H1 (cell line): ENCODE measurements at regions not wholly inside any gene's neighbourhood (a gene's known extent, or its start where the extent isn't known, plus 50 kb on each side); places are given as distances from the start of the nearest gene placed in this dataset.

Source experiments
- CTCF ChIA-PET: fragments of 300-600 bp; sonication (Branson Sonifier 250); formaldehyde crosslinking; loops from one replicate; lab custom pipeline; 2021; ENCODE audit not compliant: partially characterized antibody; lab: Charles Lee
- POLR2A ChIA-PET: fragments of 300-600 bp; sonication (Branson Sonifier 250); formaldehyde crosslinking; loops from one replicate; lab custom pipeline; 2021; ENCODE audit warnings: inconsistent platforms; ENCODE audit not compliant: partially characterized antibody; lab: Charles Lee
- DNase-seq, 2 experiments: peaks; one replicate each; pipeline versions ENCODE4 v3.0.0 to v3.0.0-alpha.2; 2010 to 2022; ENCODE audit warnings: low spot score in 2 of 2, low read depth in 1 of 2, mixed read lengths in 1 of 2
- FAIRE-seq: peaks from 2 replicates; lab custom pipeline; 2011; peaks lifted over from hg19 to GRCh38; lab: Jason Lieb, UNC
- H2AFZ ChIP-seq: 2 replicates; pipeline ENCODE4 v1.8.1; 2012; ENCODE audit warnings: low read length, inconsistent platforms
- H2AK5ac ChIP-seq: 2 replicates; pipeline ENCODE4 v1.6.1; 2013; ENCODE audit warnings: low read depth, low read length
- H2BK120ac ChIP-seq: replicated peaks from 2 replicates; pipeline ENCODE3; 2013; ENCODE audit warnings: low read depth, low read length, inconsistent platforms
- H2BK12ac ChIP-seq: 2 replicates; pipeline ENCODE4 v1.6.1; 2013; ENCODE audit warnings: low read depth, low read length
- H2BK15ac ChIP-seq: 2 replicates; pipeline ENCODE4 v1.6.1; 2013; ENCODE audit warnings: low read length
- H2BK20ac ChIP-seq: 2 replicates; pipeline ENCODE4 v1.6.1; 2013; ENCODE audit warnings: low read length
- H2BK5ac ChIP-seq: 2 replicates; pipeline ENCODE4 v1.6.1; 2013; ENCODE audit warnings: low read depth, low read length
- H3K14ac ChIP-seq: 2 replicates; pipeline ENCODE4 v1.6.1; 2013; ENCODE audit warnings: inconsistent platforms; ENCODE audit not compliant: insufficient read length
- H3K18ac ChIP-seq: 2 replicates; pipeline ENCODE4 v1.6.1; 2013; ENCODE audit warnings: low read length; ENCODE audit errors: extremely low read depth
- H3K23ac ChIP-seq: 2 replicates; pipeline ENCODE4 v1.6.1; 2013; ENCODE audit warnings: inconsistent platforms; ENCODE audit not compliant: insufficient read length
- H3K23me2 ChIP-seq: 2 replicates; pipeline ENCODE4 v1.6.1; 2013; ENCODE audit warnings: low read depth, low read length
- H3K27ac ChIP-seq: 2 replicates; pipeline ENCODE4 v1.6.1; 2011; ENCODE audit warnings: low read depth, low read length, inconsistent platforms
- H3K27me3 ChIP-seq, 4 experiments: replicated peaks in 1 of 4; 1 replicate in 1 of 4; 2 replicates in 3 of 4; pipeline versions ENCODE4 v1.6.1 to v1.8.1; 2011 to 2013; ENCODE audit warnings: low read length in 3 of 4, mild to moderate bottlenecking in 3 of 4, inconsistent platforms in 2 of 4, mixed read lengths in 2 of 4, moderate library complexity in 1 of 4; ENCODE audit not compliant: control insufficient read depth in 3 of 4, insufficient read depth in 3 of 4; ENCODE audit errors: extremely low read depth in 1 of 4
- H3K36me3 ChIP-seq, 4 experiments: 2 replicates each; pipeline versions ENCODE4 v1.6.1 to v1.8.1; 2011 to 2013; ENCODE audit warnings: mild to moderate bottlenecking in 4 of 4, low read length in 3 of 4, moderate library complexity in 2 of 4, control low read depth in 1 of 4, inconsistent platforms in 1 of 4; ENCODE audit not compliant: insufficient read depth in 4 of 4, control insufficient read depth in 2 of 4
- H3K4ac ChIP-seq: replicated peaks from 2 replicates; pipeline ENCODE3; 2013; ENCODE audit warnings: low read length, low read depth, mixed read lengths, inconsistent platforms; ENCODE audit not compliant: insufficient read length
- H3K4me1 ChIP-seq, 4 experiments: replicated peaks in 1 of 4; 1 replicate in 1 of 4; 2 replicates in 3 of 4; pipeline versions ENCODE4 v1.6.1 to v1.8.1; 2011 to 2013; ENCODE audit warnings: low read length in 3 of 4, inconsistent platforms in 2 of 4, mixed read lengths in 1 of 4; ENCODE audit not compliant: insufficient read depth in 4 of 4, control insufficient read depth in 3 of 4
- H3K4me2 ChIP-seq, 2 experiments: 2 replicates each; pipeline versions ENCODE4 v1.6.1 to v1.8.1; 2011 to 2013; ENCODE audit warnings: low read depth in 2 of 2, low read length in 2 of 2, control low read depth in 1 of 2, inconsistent platforms in 1 of 2, mild to moderate bottlenecking in 1 of 2; ENCODE audit not compliant: insufficient read depth in 1 of 2
- H3K4me3 ChIP-seq, 4 experiments: fragments of 200-600, 300-600 bp in 1 of 4; sonication (generic), shearing (Covaris generic), sonication (Bioruptor Twin) in 1 of 4; 2 replicates each; pipeline versions ENCODE4 v1.5.1 to v1.8.1; 2011 to 2016; ENCODE audit warnings: low read length in 4 of 4, low read depth in 3 of 4, control low read depth in 2 of 4, inconsistent platforms in 2 of 4, mild to moderate bottlenecking in 2 of 4, mixed read lengths in 1 of 4, moderate library complexity in 1 of 4; ENCODE audit not compliant: insufficient read depth in 2 of 4; ENCODE audit errors: extremely low read depth in 1 of 4
- H3K56ac ChIP-seq: replicated peaks from 2 replicates; pipeline ENCODE3; 2013; ENCODE audit warnings: low read depth, mild to moderate bottlenecking, mixed read lengths, low read length, inconsistent platforms; ENCODE audit not compliant: insufficient read length
- H3K79me1 ChIP-seq: 2 replicates; pipeline ENCODE4 v1.6.1; 2013; ENCODE audit warnings: low read depth, low read length, control low read depth
- H3K79me2 ChIP-seq, 2 experiments: 2 replicates each; pipeline versions ENCODE4 v1.6.1 to v1.8.1; 2012 to 2013; ENCODE audit warnings: low read length in 2 of 2, mild to moderate bottlenecking in 2 of 2, inconsistent platforms in 1 of 2; ENCODE audit not compliant: insufficient read depth in 2 of 2, control insufficient read depth in 1 of 2
- H3K9ac ChIP-seq, 4 experiments: replicated peaks in 1 of 4; 1 replicate in 1 of 4; 2 replicates in 3 of 4; pipeline versions ENCODE4 v1.6.1 to v1.8.1; 2011 to 2013; ENCODE audit warnings: low read depth in 3 of 4, low read length in 3 of 4, control low read depth in 2 of 4, mild to moderate bottlenecking in 2 of 4, moderate library complexity in 2 of 4, inconsistent platforms in 1 of 4; ENCODE audit errors: extremely low read depth in 1 of 4
- H3K9me3 ChIP-seq, 2 experiments: 2 replicates each; pipeline versions ENCODE4 v1.6.1 to v1.8.1; 2012 to 2013; ENCODE audit warnings: mild to moderate bottlenecking in 2 of 2, moderate library complexity in 2 of 2, control low read depth in 1 of 2, inconsistent platforms in 1 of 2, low read depth in 1 of 2, low read length in 1 of 2, mixed read lengths in 1 of 2; ENCODE audit not compliant: insufficient read depth in 2 of 2
- H4K20me1 ChIP-seq, 2 experiments: replicated peaks in 1 of 2; 2 replicates each; pipeline versions ENCODE3 to v1.8.1; 2011 to 2013; ENCODE audit warnings: inconsistent platforms in 2 of 2, low read length in 2 of 2, mild to moderate bottlenecking in 1 of 2; ENCODE audit not compliant: insufficient read depth in 2 of 2, control insufficient read depth in 1 of 2
- H4K5ac ChIP-seq: 2 replicates; pipeline ENCODE4 v1.6.1; 2013; ENCODE audit warnings: low read length, low read depth, mixed read lengths, inconsistent platforms; ENCODE audit not compliant: insufficient read length
- H4K8ac ChIP-seq: 2 replicates; pipeline ENCODE4 v1.8.0; 2013; ENCODE audit warnings: mild to moderate bottlenecking, moderate library complexity, low read length, inconsistent platforms; ENCODE audit not compliant: insufficient read depth; ENCODE audit errors: extremely low read depth
- H4K91ac ChIP-seq: replicated peaks from 2 replicates; pipeline ENCODE3; 2013; ENCODE audit warnings: low read length, mixed read lengths, inconsistent platforms; ENCODE audit not compliant: insufficient read length
- ATF2 ChIP-seq: IDR thresholded peaks from 2 replicates; pipeline ENCODE4 v1.6.1; 2012; ENCODE audit warnings: low read length, inconsistent platforms
- BACH1 ChIP-seq: IDR thresholded peaks from 2 replicates; pipeline ENCODE4 v1.6.1; 2012; ENCODE audit warnings: low read length, improper control_type of control experiment
- CEBPB ChIP-seq: IDR thresholded peaks from 2 replicates; pipeline ENCODE4 v1.6.1; 2012; ENCODE audit warnings: low read depth, low read length
- CHD2 ChIP-seq: IDR thresholded peaks from 2 replicates; pipeline ENCODE4 v1.6.1; 2012; ENCODE audit warnings: low read length, improper control_type of control experiment
- GABPA ChIP-seq: IDR thresholded peaks from 2 replicates; pipeline ENCODE4 v1.6.1; 2011; ENCODE audit warnings: mild to moderate bottlenecking, low read length, moderate library complexity, borderline replicate concordance; ENCODE audit not compliant: insufficient read depth
- POLR2A ChIP-seq, 2 experiments: IDR thresholded peaks; 1 replicate in 1 of 2; 2 replicates in 1 of 2; pipeline ENCODE4 v1.6.1; 2011; ENCODE audit warnings: low read depth in 2 of 2, low read length in 2 of 2, mild to moderate bottlenecking in 2 of 2; ENCODE audit errors: control extremely low read depth in 1 of 2
- SIRT6 ChIP-seq: IDR thresholded peaks from one replicate; pipeline ENCODE4 v1.7.1; 2012; ENCODE audit warnings: low read length, inconsistent platforms
- SP1 ChIP-seq: IDR thresholded peaks from 2 replicates; pipeline ENCODE4 v1.6.1; 2011; ENCODE audit warnings: low read depth, low read length
- SP2 ChIP-seq: IDR thresholded peaks from 2 replicates; pipeline ENCODE4 v1.6.1; 2012; ENCODE audit warnings: mild to moderate bottlenecking, low read length, inconsistent platforms
- TBP ChIP-seq: IDR thresholded peaks from 2 replicates; pipeline ENCODE4 v1.6.1; 2011; ENCODE audit warnings: low read depth, low read length, improper control_type of control experiment
- YY1 ChIP-seq: IDR thresholded peaks from 2 replicates; pipeline ENCODE4 v1.6.1; 2011; ENCODE audit warnings: low read depth, mild to moderate bottlenecking, low read length
- WGBS, 2 experiments: shearing (Covaris generic) in 1 of 2; methylation state at CpG; one replicate each; pipeline versions ENCODE4 v1.1.6 to v1.1.7; 2013 to 2015; ENCODE audit warnings: low lambda C conversion rate in 2 of 2, mixed read lengths in 2 of 2, inconsistent platforms in 1 of 2, low coverage in 1 of 2, missing lambda C conversion rate in 1 of 2; ENCODE audit not compliant: insufficient replicate concordance in 2 of 2, insufficient coverage in 1 of 2, insufficient read length in 1 of 2; ENCODE audit errors: extremely low coverage in 1 of 2, missing lambda C conversion rate in 1 of 2; 5-methylcytosine and 5-hydroxymethylcytosine counted together

DNA sequence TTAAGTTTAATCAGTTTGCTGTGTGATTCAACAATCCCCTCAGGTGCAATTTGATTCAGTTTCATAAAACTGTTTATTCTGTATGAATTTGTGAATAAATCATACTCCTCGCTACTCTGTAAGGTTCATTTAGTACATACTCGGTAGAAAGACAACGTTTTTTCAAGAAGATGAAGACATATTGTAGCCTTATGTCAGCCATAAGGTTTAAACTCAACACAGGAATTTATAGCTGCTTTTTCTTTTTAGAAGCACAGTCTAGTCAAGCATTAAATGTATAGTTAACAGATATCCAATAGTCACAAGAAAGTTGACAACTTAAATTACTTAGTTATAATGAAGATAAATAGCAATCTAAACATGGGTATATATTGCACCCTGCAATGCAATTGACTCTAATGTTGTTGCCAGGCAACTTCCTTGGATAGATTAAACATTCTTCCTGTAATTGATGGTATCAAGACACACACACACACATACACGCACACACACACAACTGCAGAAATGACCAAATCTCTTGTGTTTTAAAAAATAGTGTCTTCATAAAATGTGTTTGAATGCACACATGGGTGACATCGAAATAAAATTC is 151.5 kb upstream of the MGAT4C start:
- H3K4ac ChIP-seq, result no peak overlapping the region
- H3K4me2 ChIP-seq, result no peak overlapping the region
- H3K9ac ChIP-seq, result no peak overlapping the region
- H4K91ac ChIP-seq, result no peak overlapping the region
- H3K36me3 ChIP-seq, result no peaks in the 10 kb centered on the region
- no peak overlapping the region for H3K18ac ChIP-seq
- ChIA-PET POLR2A (no interaction called here), CTCF (interaction anchor here (1.0 to 1.5 kb wide), 2 partner anchors 8 to 10 kb away, joined by 3 to 5 read pairs; no protein-coding TSS in a partner anchor)
- H2BK20ac ChIP-seq, result no peak overlapping the region
- no peaks in the 10 kb centered on the region for H3K79me2 ChIP-seq
- H2AK5ac ChIP-seq, result no peak overlapping the region
- H2BK15ac ChIP-seq, result no peak overlapping the region
- H3K14ac ChIP-seq, result no peak overlapping the region
- H3K23me2 ChIP-seq, result no peaks in the 10 kb centered on the region
- no peak for DNase-seq
- H3K79me1 ChIP-seq, result no peaks in the 10 kb centered on the region
- H3K27me3 ChIP-seq, result no peaks in the 10 kb centered on the region
- no peak overlapping the region for H2BK5ac ChIP-seq
- no peak overlapping the region for H4K8ac ChIP-seq
- no peak for FAIRE-seq
- H4K20me1 ChIP-seq, result no peaks in the 10 kb centered on the region
- no peak overlapping the region for H3K4me3 ChIP-seq
- H3K9me3 ChIP-seq, result peaks cover 0 to 12% of the 10 kb centered on the region in 2 experiments; a peak in 2 of 4 replicates
- no peak overlapping the region for H4K5ac ChIP-seq
- H2BK120ac ChIP-seq, result no peak overlapping the region
- H3K56ac ChIP-seq, result no peak overlapping the region
- WGBS, 2 experiments, result 87% methylated on average over 5 of the region's 5 CpGs; no CpG with 5 or more reads in 1 of the 2 experiments
- no peak overlapping the region for H3K23ac ChIP-seq
- H2BK12ac ChIP-seq, result no peak overlapping the region
- no peak overlapping the region for H3K27ac ChIP-seq
- no peak overlapping the region for H2AFZ ChIP-seq
- H3K4me1 ChIP-seq, result no peaks in the 10 kb centered on the region
- TF ChIP-seq POLR2A (IDR thresholded peaks at IDR 0.05; ENCODE audit: control extremely low read depth in 1 of 2, low read depth in 2 of 2, low read length in 2 of 2) (no peak), SIRT6 (no peak), YY1 (no peak), BACH1 (no peak), ATF2 (no peak), CHD2 (no peak), SP2 (no peak), TBP (no peak), SP1 (no peak), GABPA (no peak), CEBPB (no peak)
